ENCODE measurements at regions not wholly inside any gene's neighbourhood (a gene's known extent, or its start where the extent isn't known, plus 50 kb on each side); places are given as distances from the start of the nearest gene placed in this dataset.

DNA sequence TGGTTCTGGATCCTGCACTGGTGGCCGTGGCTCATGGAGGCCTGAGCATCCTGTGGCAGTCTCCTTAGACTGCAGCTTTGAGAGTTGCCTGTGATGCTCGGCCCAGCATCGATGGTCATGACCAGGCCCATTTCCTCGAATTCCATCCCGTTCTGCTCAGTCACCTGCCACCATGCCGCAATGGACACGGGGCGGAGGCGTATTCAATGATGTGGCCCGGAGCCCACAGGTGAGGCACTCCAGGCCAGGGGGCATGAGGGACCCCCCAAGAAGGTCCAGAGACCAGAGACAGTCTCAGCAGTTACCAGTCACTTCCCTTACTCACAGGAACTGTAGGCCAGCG, 53.6 kb downstream of the SHANK2 start:
- TF ChIP-seq SPI1 (IDR thresholded peaks at IDR 0.05; ENCODE audit: low read depth, low read length) (no peak), POLR2A (IDR thresholded peaks at IDR 0.05; ENCODE audit: low read depth, low read length) (no peak), POLR2AphosphoS5 (IDR thresholded peaks at IDR 0.05; ENCODE audit: low read depth, low read length) (no peak)

Data from GM12891 (cell line).